AG10803 (cell line): ENCODE measurements at regions not wholly inside any gene's neighbourhood (a gene's known extent, or its start where the extent isn't known, plus 50 kb on each side); places are given as distances from the start of the nearest gene placed in this dataset.

ENCODE experiments used
- DNase-seq: peaks from one replicate; pipeline ENCODE4 v3.0.0; 2010; ENCODE audit warnings: low read depth
- H3K4me3 ChIP-seq: 2 replicates; pipeline ENCODE4 v1.5.1; 2011; ENCODE audit warnings: mild to moderate bottlenecking, low read length, control low read depth
- CTCF ChIP-seq: conservative IDR thresholded peaks from 2 replicates; pipeline ENCODE4 v1.5.1; 2011; ENCODE audit warnings: mild to moderate bottlenecking, low read length, control low read depth, inconsistent platforms

- DNase-seq = peak; percentile 45
- TF ChIP-seq CTCF = no peak
- H3K4me3 ChIP-seq = no peak overlapping the region
These were observed 345.0 kb downstream of the NNT start for GRCh38 chr5:43947935-43948334.

- DNase-seq = peak; percentile 1
- no peak for TF ChIP-seq CTCF
- H3K4me3 ChIP-seq = no peak overlapping the region
These were observed 338.8 kb downstream of the NNT start for GRCh38 chr5:43941806-43942205.

GRCh38 chr5:43940562-43940961, 337.6 kb downstream of the NNT start:
- DNase-seq = no peak
- TF ChIP-seq CTCF = no peak
- H3K4me3 ChIP-seq = no peak overlapping the region

GRCh38 chr5:43926923-43927322, 323.9 kb downstream of the NNT start:
- no peak for TF ChIP-seq CTCF
- no peak for DNase-seq
- no peak overlapping the region for H3K4me3 ChIP-seq

- no peak for TF ChIP-seq CTCF
- DNase-seq = no peak
- H3K4me3 ChIP-seq = no peak overlapping the region
These were observed 317.4 kb downstream of the NNT start for GRCh38 chr5:43920422-43920821.

- no peak for TF ChIP-seq CTCF
- no peak overlapping the region for H3K4me3 ChIP-seq
- no peak for DNase-seq
These were observed 314.9 kb downstream of the NNT start for GRCh38 chr5:43917925-43918324.

- no peak for TF ChIP-seq CTCF
- no peak for DNase-seq
- H3K4me3 ChIP-seq = no peak overlapping the region
These were observed 300.1 kb downstream of the NNT start for GRCh38 chr5:43903129-43903528.
